ENCODE measurements at regions not wholly inside any gene's neighbourhood (a gene's known extent, or its start where the extent isn't known, plus 50 kb on each side); places are given as distances from the start of the nearest gene placed in this dataset.
"Not testable (repeated sequence)": the region's sequence is repeated elsewhere in the genome, so short reads cannot be mapped to it uniquely, and the experiment has no call there.

DNA sequence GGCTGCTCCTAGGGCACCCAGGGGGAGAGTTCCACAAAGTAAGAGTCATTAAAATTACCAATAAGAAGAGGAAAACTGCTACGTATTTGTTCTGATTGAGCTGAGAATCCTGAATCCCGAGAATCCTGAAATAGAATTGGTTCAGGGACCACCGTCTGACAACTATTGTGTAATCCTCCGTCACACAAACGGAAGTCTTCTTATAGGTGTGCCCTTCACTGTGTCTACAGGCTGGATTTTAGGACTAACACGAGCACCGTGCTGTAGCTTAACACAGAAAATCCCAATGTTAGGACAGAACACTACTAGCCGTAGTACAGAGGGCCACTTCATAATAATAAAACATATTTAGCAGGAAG, 50.6 kb upstream of the RNF182 start:
- DNase-seq (ENCODE audit: low read depth in 4 of 4, low spot score in 1 of 4), result no peak

DNA sequence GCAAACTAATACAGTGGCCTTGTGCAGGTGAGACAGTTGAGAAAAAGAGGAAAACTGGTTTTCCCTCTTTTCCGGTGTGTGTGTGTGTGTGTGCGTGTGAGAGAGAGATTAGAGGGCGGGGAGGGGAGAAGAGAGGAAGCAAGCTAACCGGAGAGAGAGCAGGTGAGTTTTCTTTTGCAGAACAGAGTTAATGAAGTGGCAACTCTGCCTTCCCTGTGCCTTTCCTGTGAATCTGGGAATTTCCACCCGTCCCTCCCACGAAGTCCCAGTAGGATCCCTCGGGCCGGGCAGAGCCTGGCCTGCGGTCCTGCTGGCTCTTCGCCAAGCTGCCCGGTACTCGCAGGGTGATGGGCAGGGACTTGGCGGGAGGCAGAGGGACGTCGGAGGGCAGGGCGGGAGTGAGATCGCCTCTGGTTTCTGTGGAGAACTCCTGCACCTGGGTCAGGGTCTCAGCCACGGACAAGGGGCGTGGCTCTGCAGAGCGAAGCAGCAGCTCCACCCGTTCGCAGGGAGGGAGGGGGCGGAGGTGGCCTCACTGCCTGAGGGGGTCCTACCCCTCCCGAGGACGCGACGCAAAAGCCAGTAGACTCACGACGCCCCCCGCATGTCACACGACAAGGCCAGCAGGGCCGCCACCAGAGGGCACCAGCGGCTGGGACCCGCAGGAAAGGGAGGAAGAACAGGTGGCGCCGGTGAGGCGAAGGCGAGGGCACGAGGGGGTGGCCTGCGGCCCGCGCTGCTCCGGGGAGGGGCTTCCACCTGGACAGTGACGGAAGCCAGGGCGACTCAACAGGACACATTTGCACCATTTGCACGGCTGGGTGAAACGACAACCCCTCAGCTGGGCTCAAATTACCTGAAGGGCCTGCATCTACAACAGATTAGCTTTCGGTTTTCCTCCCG, 51.2 kb upstream of the RNF182 start:
- peak; percentile 29 to 61 (median 50) for DNase-seq (ENCODE audit: low read depth in 4 of 4, low spot score in 1 of 4)

- DNase-seq (ENCODE audit: low read depth in 4 of 4, low spot score in 1 of 4), result no peak
These were observed 52.1 kb upstream of the RNF182 start for GRCh38 chr6:13872681-13873080.

- DNase-seq (ENCODE audit: low read depth in 4 of 4, low spot score in 1 of 4), result not testable (repeated sequence)
These were observed 52.7 kb upstream of the RNF182 start for GRCh38 chr6:13872006-13872405.

- DNase-seq (ENCODE audit: low read depth in 4 of 4, low spot score in 1 of 4), result no peak
These were observed 54.4 kb upstream of the RNF182 start for GRCh38 chr6:13870214-13870830.

- DNase-seq (ENCODE audit: low read depth in 4 of 4, low spot score in 1 of 4), result no peak
These were observed 53.9 kb upstream of the MCUR1 start for GRCh38 chr6:13868236-13868635.

GRCh38 chr6:13866301-13866700, 51.9 kb upstream of the MCUR1 start:
- DNase-seq (ENCODE audit: low read depth in 4 of 4, low spot score in 1 of 4), result no peak

DNA sequence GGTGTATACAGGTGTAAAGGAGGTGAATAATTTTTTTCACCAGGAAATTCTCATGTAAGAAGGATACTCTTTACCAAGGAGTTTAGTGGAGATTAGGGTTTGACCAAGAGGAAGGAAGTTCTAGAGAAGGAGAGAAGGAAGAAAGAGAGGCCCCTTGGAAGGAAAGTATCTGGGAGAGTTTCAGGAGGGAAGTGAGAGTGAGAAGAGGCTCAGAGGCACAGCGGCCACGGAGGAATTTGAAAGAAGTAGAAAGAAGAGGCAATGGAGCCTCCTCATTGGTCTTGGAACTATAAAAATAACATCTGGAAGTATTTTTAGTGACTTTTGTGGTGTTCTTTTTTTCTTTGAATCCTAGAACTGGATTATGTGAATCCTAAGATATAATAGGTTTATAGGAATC, 50.8 kb upstream of the MCUR1 start:
- DNase-seq (ENCODE audit: low read depth in 4 of 4, low spot score in 1 of 4), result no peak

- DNase-seq (ENCODE audit: low read depth in 4 of 4, low spot score in 1 of 4), result not testable (repeated sequence)
These were observed 50.3 kb upstream of the MCUR1 start for GRCh38 chr6:13864669-13865068.
